Type B pancreatic cell (in vitro differentiated cells): ENCODE measurements at regions not wholly inside any gene's neighbourhood (a gene's known extent, or its start where the extent isn't known, plus 50 kb on each side); places are given as distances from the start of the nearest gene placed in this dataset.

Experiments
- DNase-seq: peaks from one replicate; pipeline ENCODE4 v3.0.0; 2021; ENCODE audit warnings: mixed read lengths; ENCODE audit not compliant: unreplicated experiment; ENCODE audit errors: extremely low spot score
- H3K27ac Mint-ChIP-seq: 2 replicates; pipeline ENCODE4 v1.8.0; 2021; ENCODE audit warnings: mild to moderate bottlenecking, mixed read lengths
- H3K27me3 Mint-ChIP-seq: 2 replicates; pipeline ENCODE4 v1.8.0; 2021; ENCODE audit warnings: mixed read lengths
- H3K36me3 Mint-ChIP-seq: 2 replicates; pipeline ENCODE4 v1.8.0; 2021; ENCODE audit warnings: mixed read lengths
- H3K4me1 Mint-ChIP-seq: one replicate; pipeline ENCODE4 v1.8.0; 2021; ENCODE audit warnings: mixed read lengths; ENCODE audit not compliant: unreplicated experiment
- H3K4me3 Mint-ChIP-seq: 2 replicates; pipeline ENCODE4 v1.8.0; 2021; ENCODE audit warnings: mild to moderate bottlenecking, mixed read lengths
- H3K9me3 Mint-ChIP-seq: 2 replicates; pipeline ENCODE4 v1.8.0; 2021; ENCODE audit warnings: mixed read lengths
- CTCF ChIP-seq: fragments of 200-600 bp; sonication (generic); conservative IDR thresholded peaks from 2 replicates; pipeline ENCODE4 v1.5.0; 2021; ENCODE audit warnings: antibody characterized with exemption, mild to moderate bottlenecking

DNA sequence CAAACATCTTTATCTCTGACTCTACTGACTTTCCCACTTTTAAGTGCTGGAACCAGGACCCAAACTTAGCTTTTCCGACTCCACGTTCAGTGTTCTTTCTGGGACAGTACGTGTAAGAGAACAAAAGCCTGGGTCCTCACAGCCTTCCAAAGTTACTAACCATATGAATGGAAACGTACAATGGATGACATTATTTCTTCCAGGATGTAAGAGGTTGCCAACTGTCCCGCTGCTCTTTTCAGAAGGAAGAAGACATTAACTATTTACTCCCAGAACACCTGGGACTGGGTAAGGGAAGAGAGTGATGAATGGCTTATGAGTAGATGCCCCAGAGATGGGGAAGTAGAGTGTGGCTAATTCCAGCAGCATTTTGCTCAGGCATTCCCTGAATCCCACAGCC lies 114.7 kb downstream of the TRAPPC11 start:
- no peaks in the 10 kb centered on the region for H3K36me3 Mint-ChIP-seq
- peaks cover 8% of the 10 kb centered on the region for H3K4me1 Mint-ChIP-seq
- H3K4me3 Mint-ChIP-seq = no peak overlapping the region
- no peaks in the 10 kb centered on the region for H3K9me3 Mint-ChIP-seq
- no peak for TF ChIP-seq CTCF
- no peak for DNase-seq
- no peak overlapping the region for H3K27ac Mint-ChIP-seq
- H3K27me3 Mint-ChIP-seq = peaks cover 11% of the 10 kb centered on the region

- H3K36me3 Mint-ChIP-seq = no peaks in the 10 kb centered on the region
- peaks cover 3% of the 10 kb centered on the region for H3K27me3 Mint-ChIP-seq
- H3K4me1 Mint-ChIP-seq = peaks cover 15% of the 10 kb centered on the region
- H3K27ac Mint-ChIP-seq = no peak overlapping the region
- H3K4me3 Mint-ChIP-seq = no peak overlapping the region
- TF ChIP-seq CTCF = no peak
- no peaks in the 10 kb centered on the region for H3K9me3 Mint-ChIP-seq
- DNase-seq = no peak
These were observed 121.8 kb upstream of the STOX2 start for GRCh38 chr4:183783306-183783705.

DNA sequence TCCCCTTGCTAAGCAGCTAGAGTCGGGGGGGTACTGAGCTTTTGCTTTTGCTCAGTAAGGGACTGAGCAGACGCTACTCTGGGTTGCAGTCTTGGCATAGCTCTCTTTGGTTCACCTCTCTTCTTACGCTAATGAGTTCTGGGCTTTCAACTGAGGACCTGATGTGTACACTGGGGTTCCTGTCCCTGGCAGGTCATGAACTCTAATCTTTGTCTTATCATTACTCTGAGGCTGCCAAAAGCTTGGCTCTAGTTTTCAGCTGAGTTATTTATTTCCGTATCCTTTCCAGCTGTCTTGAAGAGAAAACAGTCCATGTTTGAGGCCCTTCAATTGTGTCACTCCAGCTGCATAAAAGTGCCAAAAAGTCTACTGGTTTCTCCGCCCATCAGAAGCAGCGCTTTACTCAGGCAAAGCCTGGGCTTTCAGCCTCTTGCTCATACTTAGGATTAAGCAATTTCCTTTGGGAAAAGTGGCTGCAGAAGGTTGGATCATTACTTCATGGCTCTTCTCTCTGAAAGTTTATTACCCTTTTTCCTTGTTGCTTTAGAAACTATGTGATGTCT lies 121.0 kb upstream of the STOX2 start:
- Mint-ChIP-seq H3K4me3 (no peak overlapping the region), H3K36me3 (no peaks in the 10 kb centered on the region), H3K27me3 (peaks cover 3% of the 10 kb centered on the region), H3K27ac (no peak overlapping the region), H3K4me1 (peaks cover 15% of the 10 kb centered on the region), H3K9me3 (no peaks in the 10 kb centered on the region)
- no peak for DNase-seq
- TF ChIP-seq CTCF = no peak

DNA sequence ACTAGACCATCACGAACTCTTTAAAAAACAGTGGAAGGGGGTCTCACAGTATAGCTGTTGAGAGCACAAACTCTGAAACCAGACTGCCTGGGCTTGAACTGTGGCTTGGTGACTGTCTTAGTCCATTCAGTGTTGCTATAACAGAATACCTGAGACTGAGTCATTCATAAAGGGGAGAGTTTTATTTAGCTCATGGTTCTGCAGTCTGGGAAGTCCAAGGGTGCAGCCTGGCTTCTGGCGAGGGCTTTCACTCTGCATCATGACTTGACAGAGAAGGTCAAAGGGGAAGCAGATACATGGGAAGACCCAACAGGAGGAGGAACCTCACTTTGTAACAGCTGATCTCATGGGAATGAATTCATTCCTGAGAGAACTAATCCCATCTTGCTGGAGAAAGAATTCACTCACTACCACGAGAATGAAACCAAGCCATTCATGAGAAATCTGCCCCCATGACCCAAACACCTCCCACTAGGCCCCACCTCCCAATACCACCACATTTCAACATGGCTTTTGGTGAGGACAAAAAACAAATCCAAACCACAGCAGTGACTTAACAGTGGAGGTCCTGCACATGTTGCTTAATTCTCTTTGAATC lies 116.7 kb upstream of the STOX2 start:
- H3K27me3 Mint-ChIP-seq = no peaks in the 10 kb centered on the region
- H3K4me3 Mint-ChIP-seq = no peak overlapping the region
- no peak for DNase-seq
- H3K36me3 Mint-ChIP-seq = no peaks in the 10 kb centered on the region
- H3K4me1 Mint-ChIP-seq = peaks cover 7% of the 10 kb centered on the region
- peaks cover 10% of the 10 kb centered on the region for H3K9me3 Mint-ChIP-seq
- no peak for TF ChIP-seq CTCF
- no peak overlapping the region for H3K27ac Mint-ChIP-seq

GRCh38 chr4:183789657-183790056 lies 115.5 kb upstream of the STOX2 start:
- Mint-ChIP-seq H3K4me1 (no peaks in the 10 kb centered on the region), H3K27ac (no peak overlapping the region), H3K4me3 (no peak overlapping the region), H3K36me3 (no peaks in the 10 kb centered on the region), H3K9me3 (peaks cover 14% of the 10 kb centered on the region), H3K27me3 (peaks cover 2% of the 10 kb centered on the region)
- no peak for TF ChIP-seq CTCF
- DNase-seq = no peak

DNA sequence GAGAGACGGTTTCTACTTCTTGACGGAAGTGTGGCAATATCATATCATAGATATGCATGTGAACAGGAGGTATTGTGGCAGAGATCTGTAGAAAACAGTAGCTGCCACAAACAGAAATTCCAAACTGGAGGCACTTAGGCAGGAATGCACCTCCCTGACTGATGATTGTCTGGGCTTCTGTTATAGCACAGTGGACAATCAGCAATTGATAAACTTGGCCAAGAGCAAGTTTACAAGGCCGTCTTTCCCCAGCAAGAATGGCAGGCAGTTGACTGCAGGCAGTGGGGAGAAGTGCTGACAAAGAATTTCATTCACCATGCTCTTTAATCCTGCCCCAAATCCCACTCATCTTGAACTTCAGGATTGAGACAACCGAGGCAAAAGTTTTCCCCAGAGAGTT lies 114.4 kb upstream of the STOX2 start:
- Mint-ChIP-seq H3K4me3 (no peak overlapping the region), H3K4me1 (no peaks in the 10 kb centered on the region), H3K27ac (no peak overlapping the region), H3K9me3 (peaks cover 16% of the 10 kb centered on the region), H3K36me3 (no peaks in the 10 kb centered on the region), H3K27me3 (peaks cover 4% of the 10 kb centered on the region)
- no peak for TF ChIP-seq CTCF
- DNase-seq = no peak
